Astrocyte (in vitro differentiated cells and primary cell): ENCODE measurements at regions not wholly inside any gene's neighbourhood (a gene's known extent, or its start where the extent isn't known, plus 50 kb on each side); places are given as distances from the start of the nearest gene placed in this dataset.
A peak's percentile ranks its signal among the peaks of the same experiment; 100 is the strongest.

Source experiments
- DNase-seq: peaks from one replicate; pipeline ENCODE4 v3.0.0-alpha.2; 2010; ENCODE audit warnings: low read depth
- FAIRE-seq: peaks from 2 replicates; lab custom pipeline; 2011; peaks lifted over from hg19 to GRCh38; lab: Jason Lieb, UNC
- H2AFZ ChIP-seq: 2 replicates; pipeline ENCODE4 v1.6.0; 2012; ENCODE audit warnings: low read depth, low read length, inconsistent platforms
- H3K27ac ChIP-seq: 2 replicates; pipeline ENCODE4 v1.5.1; 2011; ENCODE audit warnings: low read depth, low read length, inconsistent platforms
- H3K27me3 ChIP-seq: 2 replicates; pipeline ENCODE4 v1.6.0; 2011; ENCODE audit warnings: low read length, inconsistent platforms; ENCODE audit not compliant: insufficient read depth
- H3K36me3 ChIP-seq: 2 replicates; pipeline ENCODE4 v1.5.1; 2011; ENCODE audit warnings: low read length, inconsistent platforms; ENCODE audit not compliant: insufficient read depth
- H3K4me1 ChIP-seq: 2 replicates; pipeline ENCODE4 v1.5.1; 2011; ENCODE audit warnings: low read length, inconsistent platforms; ENCODE audit not compliant: insufficient read depth
- H3K4me2 ChIP-seq: 2 replicates; pipeline ENCODE4 v1.6.0; 2012; ENCODE audit warnings: low read length, inconsistent platforms
- H3K4me3 ChIP-seq: 2 replicates; pipeline ENCODE4 v1.5.1; 2011; ENCODE audit warnings: low read depth, mild to moderate bottlenecking, low read length, inconsistent platforms; ENCODE audit not compliant: insufficient read depth
- H3K79me2 ChIP-seq: 2 replicates; pipeline ENCODE4 v1.6.0; 2012; ENCODE audit warnings: mild to moderate bottlenecking, low read length, inconsistent platforms; ENCODE audit not compliant: insufficient read depth
- H3K9ac ChIP-seq: 2 replicates; pipeline ENCODE4 v1.6.0; 2012; ENCODE audit warnings: mild to moderate bottlenecking, low read length, inconsistent platforms
- H3K9me3 ChIP-seq: 2 replicates; pipeline ENCODE4 v1.5.1; 2012; ENCODE audit warnings: low read depth, mild to moderate bottlenecking, low read length, inconsistent platforms; ENCODE audit not compliant: insufficient read depth
- H4K20me1 ChIP-seq: 2 replicates; pipeline ENCODE4 v1.6.0; 2012; ENCODE audit warnings: low read length, inconsistent platforms; ENCODE audit not compliant: insufficient read depth
- H3K27ac Mint-ChIP-seq: one replicate; pipeline ENCODE4 v1.8.0; 2021; ENCODE audit warnings: mild to moderate bottlenecking, mixed read lengths; ENCODE audit not compliant: unreplicated experiment
- H3K27me3 Mint-ChIP-seq: one replicate; pipeline ENCODE4 v1.8.0; 2021; ENCODE audit warnings: low read depth, mixed read lengths; ENCODE audit not compliant: unreplicated experiment
- H3K36me3 Mint-ChIP-seq: one replicate; pipeline ENCODE4 v1.8.0; 2021; ENCODE audit warnings: low read depth, mixed read lengths; ENCODE audit not compliant: unreplicated experiment
- H3K4me1 Mint-ChIP-seq: one replicate; pipeline ENCODE4 v1.8.0; 2021; ENCODE audit warnings: low read depth, mixed read lengths; ENCODE audit not compliant: unreplicated experiment
- H3K4me3 Mint-ChIP-seq: one replicate; pipeline ENCODE4 v1.8.0; 2021; ENCODE audit warnings: mild to moderate bottlenecking, moderate library complexity, mixed read lengths; ENCODE audit not compliant: unreplicated experiment
- H3K9me3 Mint-ChIP-seq: one replicate; pipeline ENCODE4 v1.8.0; 2021; ENCODE audit warnings: mild to moderate bottlenecking, mixed read lengths; ENCODE audit not compliant: unreplicated experiment
- CTCF ChIP-seq: IDR thresholded peaks from 2 replicates; pipeline ENCODE4 v1.5.1; 2011; ENCODE audit warnings: low read depth, mild to moderate bottlenecking, inconsistent platforms, low read length, moderate library complexity; ENCODE audit not compliant: insufficient read depth
- EZH2 ChIP-seq: IDR thresholded peaks from 2 replicates; pipeline ENCODE4 v1.6.1; 2012; ENCODE audit warnings: mild to moderate bottlenecking, low read length, inconsistent platforms; ENCODE audit not compliant: insufficient read depth

GRCh38 chr7:142693911-142694310, 55.4 kb upstream of the PRSS1 start:
- FAIRE-seq = no peak
- H3K27me3 ChIP-seq = no peaks in the 10 kb centered on the region
- H3K9me3 ChIP-seq = no peaks in the 10 kb centered on the region
- no peak overlapping the region for H3K4me2 ChIP-seq
- no peaks in the 10 kb centered on the region for H3K4me1 ChIP-seq
- H3K4me3 Mint-ChIP-seq = no peak overlapping the region
- no peaks in the 10 kb centered on the region for H3K36me3 ChIP-seq
- TF ChIP-seq EZH2 (no peak), CTCF (no peak)
- no peaks in the 10 kb centered on the region for H3K79me2 ChIP-seq
- H3K27ac Mint-ChIP-seq = no peak overlapping the region
- H3K4me3 ChIP-seq = no peak overlapping the region
- no peak for DNase-seq
- H3K4me1 Mint-ChIP-seq = peaks cover 4% of the 10 kb centered on the region
- H3K36me3 Mint-ChIP-seq = no peaks in the 10 kb centered on the region
- no peaks in the 10 kb centered on the region for H4K20me1 ChIP-seq
- H3K27ac ChIP-seq = no peak overlapping the region
- no peaks in the 10 kb centered on the region for H3K9me3 Mint-ChIP-seq
- no peak overlapping the region for H3K9ac ChIP-seq
- H3K27me3 Mint-ChIP-seq = no peaks in the 10 kb centered on the region
- no peak overlapping the region for H2AFZ ChIP-seq

DNA sequence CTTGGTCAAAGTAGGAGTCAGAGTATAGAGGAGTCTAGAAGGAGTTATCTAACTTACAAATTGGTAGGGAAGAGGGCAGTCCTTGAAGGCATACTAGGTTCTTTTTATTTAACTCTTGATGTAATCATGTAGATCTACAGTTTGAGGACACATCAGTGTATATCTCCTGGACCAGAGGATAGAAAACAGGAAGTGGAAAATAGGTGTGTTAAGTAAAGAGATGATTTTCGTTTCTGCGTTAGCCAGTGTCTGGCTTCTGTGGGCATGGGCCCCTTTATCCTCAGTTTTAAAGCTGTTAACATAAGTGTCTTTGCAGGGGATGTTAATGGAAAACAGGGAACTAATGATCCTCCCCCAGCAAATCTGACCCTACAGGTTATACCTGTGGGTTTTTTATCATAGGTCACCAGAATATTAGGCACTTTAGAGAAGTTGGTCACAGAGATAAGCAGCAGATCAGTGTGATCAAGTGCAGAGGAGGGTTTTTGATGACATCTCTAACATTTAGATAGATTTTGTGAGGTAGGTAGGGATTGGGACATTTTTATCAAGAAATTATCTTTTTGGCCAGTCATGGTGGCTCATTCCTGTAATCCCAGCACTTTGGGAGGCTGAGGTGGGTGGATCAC, 58.6 kb upstream of the PRSS1 start:
- TF ChIP-seq EZH2 = no peak
- TF ChIP-seq CTCF = no peak
- no peak for FAIRE-seq
- H3K4me1 Mint-ChIP-seq = no peaks in the 10 kb centered on the region

GRCh38 chr7:142689439-142690120, 59.7 kb upstream of the PRSS1 start:
- H2AFZ ChIP-seq = no peak overlapping the region
- no peaks in the 10 kb centered on the region for H3K27me3 Mint-ChIP-seq
- H3K4me1 Mint-ChIP-seq = no peaks in the 10 kb centered on the region
- peak; percentile 11 for TF ChIP-seq CTCF
- TF ChIP-seq EZH2 = no peak
- no peak overlapping the region for H3K27ac Mint-ChIP-seq
- H3K9me3 ChIP-seq = no peaks in the 10 kb centered on the region
- no peaks in the 10 kb centered on the region for H3K27me3 ChIP-seq
- no peaks in the 10 kb centered on the region for H3K36me3 ChIP-seq
- H3K36me3 Mint-ChIP-seq = no peaks in the 10 kb centered on the region
- no peak overlapping the region for H3K4me2 ChIP-seq
- H4K20me1 ChIP-seq = no peaks in the 10 kb centered on the region
- H3K9me3 Mint-ChIP-seq = no peaks in the 10 kb centered on the region
- no peak for DNase-seq
- H3K27ac ChIP-seq = no peak overlapping the region
- no peak overlapping the region for H3K9ac ChIP-seq
- H3K4me1 ChIP-seq = no peaks in the 10 kb centered on the region
- no peak overlapping the region for H3K4me3 Mint-ChIP-seq
- H3K79me2 ChIP-seq = no peaks in the 10 kb centered on the region
- no peak for FAIRE-seq
- H3K4me3 ChIP-seq = no peak overlapping the region

More for the DNA sequence above, 58.6 kb upstream of the PRSS1 start:
- Histone ChIP-seq H2AFZ (no peak overlapping the region), H3K79me2 (no peaks in the 10 kb centered on the region), H3K9me3 (no peaks in the 10 kb centered on the region), H3K36me3 (no peaks in the 10 kb centered on the region), H3K4me2 (no peak overlapping the region), H3K27ac (no peak overlapping the region), H3K9ac (no peak overlapping the region), H3K4me3 (no peak overlapping the region), H4K20me1 (no peaks in the 10 kb centered on the region), H3K4me1 (no peaks in the 10 kb centered on the region), H3K27me3 (no peaks in the 10 kb centered on the region)
- DNase-seq = no peak
- Mint-ChIP-seq H3K9me3 (no peaks in the 10 kb centered on the region), H3K4me3 (no peak overlapping the region), H3K27me3 (no peaks in the 10 kb centered on the region), H3K27ac (no peak overlapping the region), H3K36me3 (no peaks in the 10 kb centered on the region)
